PC-9 (cell line): ENCODE measurements at regions not wholly inside any gene's neighbourhood (a gene's known extent, or its start where the extent isn't known, plus 50 kb on each side); places are given as distances from the start of the nearest gene placed in this dataset.

Source experiments
- CTCF ChIP-seq: fragments of 200-600 bp; sonication (generic); conservative IDR thresholded peaks from 2 replicates; pipeline ENCODE4 v1.6.1; 2017; ENCODE audit warnings: mixed run types, antibody characterized with exemption, mild to moderate bottlenecking, moderate library complexity
- EZH2 ChIP-seq: fragments of 200-600 bp; sonication (generic); IDR thresholded peaks from 2 replicates; pipeline ENCODE4 v1.8.0; 2017; ENCODE audit warnings: antibody characterized with exemption, low read depth

DNA sequence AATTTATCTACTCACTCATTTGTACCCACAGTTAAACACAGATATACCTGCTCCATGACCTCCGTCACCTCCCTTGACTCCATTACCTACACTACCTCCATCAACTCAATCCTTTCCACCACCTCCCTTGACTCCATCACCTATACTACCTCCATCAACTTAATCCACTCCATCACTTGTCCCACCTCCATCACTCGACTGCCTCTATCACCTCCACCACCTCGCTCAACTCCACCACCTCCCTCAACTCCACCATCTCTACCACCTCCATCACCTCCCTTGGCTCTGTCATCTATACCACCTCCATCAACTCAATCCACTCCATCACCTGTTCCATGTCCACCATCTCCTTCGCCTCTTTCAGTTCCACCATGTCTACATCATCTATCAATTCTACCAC is 51.3 kb upstream of the WNT7A start:
- TF ChIP-seq CTCF (no peak), EZH2 (no peak)
